Astrocyte of the cerebellum (primary cell): ENCODE measurements at regions not wholly inside any gene's neighbourhood (a gene's known extent, or its start where the extent isn't known, plus 50 kb on each side); places are given as distances from the start of the nearest gene placed in this dataset.
A peak's percentile ranks its signal among the peaks of the same experiment; 100 is the strongest.

Experiments used
- DNase-seq: peaks from one replicate; pipeline ENCODE4 v3.0.0-alpha.2; 2011; ENCODE audit warnings: low read depth
- H3K4me3 ChIP-seq: 2 replicates; pipeline ENCODE4 v1.5.1; 2011; ENCODE audit warnings: mild to moderate bottlenecking, low read depth, low read length, moderate library complexity
- CTCF ChIP-seq: IDR thresholded peaks from 2 replicates; pipeline ENCODE4 v1.5.1; 2012; ENCODE audit warnings: low read length, low read depth, moderate library complexity, mild to moderate bottlenecking; ENCODE audit errors: missing control alignments
- in situ Hi-C: cut with HindIII; loops from 2 replicates; pipeline ENCODE4 v1.10.0; 2017; ENCODE audit warnings: low sequenced_read_pairs

DNA sequence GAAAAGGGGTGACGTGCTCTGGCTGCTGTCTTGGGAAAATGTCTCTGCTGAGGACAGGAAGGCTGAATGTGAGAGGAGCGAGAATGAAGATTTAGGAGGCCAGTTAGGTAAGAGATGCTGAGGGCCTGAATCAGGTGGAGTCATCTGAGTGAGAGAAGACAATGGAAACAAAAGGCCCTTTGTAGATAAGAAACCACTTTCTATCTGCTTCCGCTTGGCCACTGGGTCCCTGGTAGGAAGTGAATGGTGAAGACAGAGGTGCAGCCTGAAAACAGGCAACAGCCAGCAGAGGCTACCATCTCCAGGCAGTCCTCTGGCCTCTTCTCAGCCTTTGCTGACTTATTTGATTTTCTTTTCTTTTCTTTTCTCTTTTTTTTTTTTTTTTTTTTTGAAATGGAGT is 374.0 kb upstream of the SLC14A2 start:
- H3K4me3 ChIP-seq: no peak overlapping the region
- in situ Hi-C loops: no loop called here
- no peak for DNase-seq
- no peak for TF ChIP-seq CTCF

DNA sequence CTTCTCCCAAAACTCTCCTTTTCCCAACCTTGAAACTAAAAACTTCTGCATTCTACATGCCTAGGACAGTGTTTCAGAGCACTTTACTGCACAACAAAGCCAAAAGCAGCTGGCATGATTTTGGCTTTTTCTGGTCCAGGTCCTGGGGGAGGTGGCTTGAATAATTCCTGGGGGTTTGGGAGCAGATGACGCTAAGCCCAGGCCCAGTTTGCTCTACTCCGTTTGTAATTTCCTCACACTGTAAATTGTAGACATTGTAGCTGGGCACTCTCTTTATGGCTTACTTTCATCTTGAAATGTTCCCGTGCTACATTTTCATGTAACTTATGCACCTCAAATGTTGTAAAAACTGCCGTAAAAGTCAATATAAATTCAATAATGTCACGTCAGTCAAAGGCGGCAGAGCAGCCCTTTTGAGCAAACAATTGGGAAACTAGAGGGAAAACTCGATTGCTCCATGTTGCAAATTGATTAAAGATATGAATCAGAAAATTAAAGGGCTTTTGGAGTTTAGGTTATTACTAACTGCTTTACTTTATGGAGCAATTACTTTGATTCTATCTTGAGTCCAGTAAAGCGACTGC is 373.2 kb upstream of the SLC14A2 start:
- in situ Hi-C loops: no loop called here
- DNase-seq: no peak
- no peak overlapping the region for H3K4me3 ChIP-seq
- no peak for TF ChIP-seq CTCF

- TF ChIP-seq CTCF: no peak
- no peak for DNase-seq
- H3K4me3 ChIP-seq: no peak overlapping the region
- in situ Hi-C loops: no loop called here
These were observed 371.8 kb upstream of the SLC14A2 start for GRCh38 chr18:45243340-45244110.

- DNase-seq: no peak
- no peak for TF ChIP-seq CTCF
- in situ Hi-C loops: no loop called here
- no peak overlapping the region for H3K4me3 ChIP-seq
These were observed 370.2 kb upstream of the SLC14A2 start for GRCh38 chr18:45245091-45245511.

DNA sequence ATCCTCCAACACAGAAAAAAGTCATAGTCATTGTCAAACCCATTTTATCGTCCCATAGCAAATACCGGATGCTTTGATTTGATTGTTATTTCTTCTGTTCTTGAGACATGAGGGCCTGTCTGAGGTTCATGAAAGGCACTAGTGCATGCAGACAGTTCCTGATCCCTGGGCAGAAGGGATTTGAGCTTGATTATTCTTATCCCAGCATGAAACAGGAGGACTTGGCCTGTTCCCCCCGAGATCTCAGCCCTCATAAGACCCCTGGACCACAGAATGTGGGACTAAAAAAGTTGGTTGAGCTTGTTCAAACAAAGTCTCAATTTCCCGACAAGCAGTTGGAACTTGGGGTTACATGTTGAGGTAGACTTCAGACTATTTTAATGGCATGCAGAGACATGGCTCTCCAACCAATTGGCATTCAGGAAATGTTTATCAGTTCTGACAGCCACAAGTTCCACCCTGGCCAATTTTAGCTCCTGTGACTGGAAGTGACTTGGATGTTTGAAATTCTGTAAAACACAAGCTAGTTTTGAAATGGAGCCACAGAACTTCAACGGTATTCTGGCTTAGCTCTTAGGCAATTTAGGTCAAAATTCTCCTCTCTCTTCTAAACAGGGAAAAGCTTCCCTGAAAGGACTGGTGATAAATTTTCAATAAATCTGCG is 366.9 kb upstream of the SLC14A2 start:
- in situ Hi-C loops: no loop called here
- TF ChIP-seq CTCF: no peak

DNA sequence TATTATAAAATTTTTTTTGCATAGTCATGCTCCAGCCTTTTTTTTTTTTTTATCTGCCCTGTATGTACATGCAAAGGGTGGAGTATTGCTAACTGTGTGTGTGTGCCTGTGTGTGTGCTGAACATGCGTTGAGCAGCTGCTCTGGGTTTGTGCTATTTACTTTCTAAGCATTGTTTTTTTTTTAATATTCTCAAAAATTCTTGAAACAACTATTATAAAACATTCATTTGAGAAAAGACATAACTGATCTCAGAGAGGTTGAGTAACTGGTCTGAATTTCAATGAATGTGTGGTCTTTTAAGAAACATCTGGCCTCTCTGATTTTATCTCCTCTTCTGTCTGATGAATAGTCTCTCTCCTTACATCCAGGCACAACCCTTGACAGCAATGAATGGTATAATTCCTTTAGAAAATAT is 366.0 kb upstream of the SLC14A2 start:
- no peak for TF ChIP-seq CTCF
- in situ Hi-C loops: no loop called here

More for the DNA sequence above, 366.9 kb upstream of the SLC14A2 start:
- peak; percentile 74 for DNase-seq
- H3K4me3 ChIP-seq: no peak overlapping the region

More for the DNA sequence above, 366.0 kb upstream of the SLC14A2 start:
- DNase-seq: no peak
- H3K4me3 ChIP-seq: no peak overlapping the region
